ENCODE measurements at regions not wholly inside any gene's neighbourhood (a gene's known extent, or its start where the extent isn't known, plus 50 kb on each side); places are given as distances from the start of the nearest gene placed in this dataset.

- H3K9ac ChIP-seq (ENCODE audit: low read length) = no peak overlapping the region
- no peaks in the 10 kb centered on the region for H3K36me3 ChIP-seq (replicated peaks; ENCODE audit: low read depth, low read length)
- no peaks in the 10 kb centered on the region for H3K79me2 ChIP-seq (ENCODE audit: low read length)
- TF ChIP-seq CTCF (IDR thresholded peaks at IDR 0.05; ENCODE audit: low read depth, low read length) (no peak), EZH2phosphoT487 (IDR thresholded peaks at IDR 0.05; ENCODE audit: low read depth) (no peak)
- no peak overlapping the region for H3K4me3 ChIP-seq (ENCODE audit: low read length)
- H3K27ac ChIP-seq (ENCODE audit: low read length) = no peak overlapping the region
- peaks cover 31% of the 10 kb centered on the region for H3K27me3 ChIP-seq (ENCODE audit: low read depth, low read length)
- H3K9me3 ChIP-seq (ENCODE audit: insufficient read depth, low read length) = no peaks in the 10 kb centered on the region
- no peak overlapping the region for H3K4me2 ChIP-seq (ENCODE audit: low read length)
- H2AFZ ChIP-seq (ENCODE audit: low read depth, low read length) = no peak overlapping the region
- no peaks in the 10 kb centered on the region; the same call in 1 of the 2 replicates for H4K20me1 ChIP-seq (ENCODE audit: insufficient read depth, low read length)
- no peaks in the 10 kb centered on the region for H3K4me1 ChIP-seq (ENCODE audit: low read length)
Measured at GRCh38 chr11:114818382-114818781, 140.1 kb downstream of the NXPE2 start.

GRCh38 chr11:114819028-114819427 lies 140.7 kb downstream of the NXPE2 start:
- no peak overlapping the region for H2AFZ ChIP-seq (ENCODE audit: low read depth, low read length)
- H3K27ac ChIP-seq (ENCODE audit: low read length) = no peak overlapping the region

GRCh38 chr11:114820621-114821020 lies 142.3 kb downstream of the NXPE2 start:
- H3K4me1 ChIP-seq (ENCODE audit: low read length) = no peaks in the 10 kb centered on the region
- no peak overlapping the region for H3K9ac ChIP-seq (ENCODE audit: low read length)
- H3K9me3 ChIP-seq (ENCODE audit: insufficient read depth, low read length) = no peaks in the 10 kb centered on the region
- TF ChIP-seq EZH2phosphoT487 (IDR thresholded peaks at IDR 0.05; ENCODE audit: low read depth) (no peak), CTCF (IDR thresholded peaks at IDR 0.05; ENCODE audit: low read depth, low read length) (no peak)
- H3K27me3 ChIP-seq (ENCODE audit: low read depth, low read length) = peaks cover 36% of the 10 kb centered on the region
- no peaks in the 10 kb centered on the region for H4K20me1 ChIP-seq (ENCODE audit: insufficient read depth, low read length)
- H3K4me2 ChIP-seq (ENCODE audit: low read length) = no peak overlapping the region
- H3K4me3 ChIP-seq (ENCODE audit: low read length) = no peak overlapping the region
- no peaks in the 10 kb centered on the region for H3K36me3 ChIP-seq (replicated peaks; ENCODE audit: low read depth, low read length)
- no peak overlapping the region for H2AFZ ChIP-seq (ENCODE audit: low read depth, low read length)
- no peak overlapping the region for H3K27ac ChIP-seq (ENCODE audit: low read length)
- H3K79me2 ChIP-seq (ENCODE audit: low read length) = no peaks in the 10 kb centered on the region

More at GRCh38 chr11:114819028-114819427, 140.7 kb downstream of the NXPE2 start:
- Histone ChIP-seq H3K4me1 (ENCODE audit: low read length) (no peaks in the 10 kb centered on the region), H3K9me3 (ENCODE audit: insufficient read depth, low read length) (no peaks in the 10 kb centered on the region), H3K4me3 (ENCODE audit: low read length) (no peak overlapping the region), H3K36me3 (replicated peaks; ENCODE audit: low read depth, low read length) (no peaks in the 10 kb centered on the region), H3K27me3 (ENCODE audit: low read depth, low read length) (peaks cover 31% of the 10 kb centered on the region), H3K4me2 (ENCODE audit: low read length) (no peak overlapping the region), H4K20me1 (ENCODE audit: insufficient read depth, low read length) (no peaks in the 10 kb centered on the region), H3K79me2 (ENCODE audit: low read length) (no peaks in the 10 kb centered on the region), H3K9ac (ENCODE audit: low read length) (no peak overlapping the region)
- no peak for TF ChIP-seq CTCF (IDR thresholded peaks at IDR 0.05; ENCODE audit: low read depth, low read length)
- no peak for TF ChIP-seq EZH2phosphoT487 (IDR thresholded peaks at IDR 0.05; ENCODE audit: low read depth)

- H3K9ac ChIP-seq (ENCODE audit: low read length) = no peak overlapping the region
- H3K27me3 ChIP-seq (ENCODE audit: low read depth, low read length) = peaks cover 35% of the 10 kb centered on the region
- H3K4me1 ChIP-seq (ENCODE audit: low read length) = no peaks in the 10 kb centered on the region
- H3K9me3 ChIP-seq (ENCODE audit: insufficient read depth, low read length) = no peaks in the 10 kb centered on the region
- H3K27ac ChIP-seq (ENCODE audit: low read length) = no peak overlapping the region
- no peaks in the 10 kb centered on the region for H3K36me3 ChIP-seq (replicated peaks; ENCODE audit: low read depth, low read length)
- no peaks in the 10 kb centered on the region for H4K20me1 ChIP-seq (ENCODE audit: insufficient read depth, low read length)
- no peak overlapping the region for H3K4me3 ChIP-seq (ENCODE audit: low read length)
- H3K79me2 ChIP-seq (ENCODE audit: low read length) = no peaks in the 10 kb centered on the region
- no peak for TF ChIP-seq CTCF (IDR thresholded peaks at IDR 0.05; ENCODE audit: low read depth, low read length)
- TF ChIP-seq EZH2phosphoT487 (IDR thresholded peaks at IDR 0.05; ENCODE audit: low read depth) = no peak
- H3K4me2 ChIP-seq (ENCODE audit: low read length) = no peak overlapping the region
- H2AFZ ChIP-seq (ENCODE audit: low read depth, low read length) = no peak overlapping the region
Measured at GRCh38 chr11:114821621-114822412, 143.5 kb downstream of the NXPE2 start.
